Psoas muscle (tissue), 7 donors: ENCODE measurements at regions not wholly inside any gene's neighbourhood (a gene's known extent, or its start where the extent isn't known, plus 50 kb on each side); places are given as distances from the start of the nearest gene placed in this dataset.

Experiments
- ATAC-seq, 4 donors: fragments of 200-7000 bp; cut with Tn5 transposase; one replicate each; pipeline ENCODE4 v1.9.1; 2020; ENCODE audit warnings: moderate library complexity in 3 of 4, mild to moderate bottlenecking in 2 of 4
- DNase-seq, 2 donors: peaks; one replicate each; pipeline ENCODE4 v3.0.0-alpha.2; 2020
- H3K27ac ChIP-seq: fragments of 200-600 bp; one replicate; pipeline ENCODE4 v1.8.0; 2022
- H3K27me3 ChIP-seq, 3 donors: fragments of 200-600 bp in 1 of 3; one replicate each; pipeline versions ENCODE4 v1.6.1 to v1.8.0; 2013 to 2022; ENCODE audit warnings: low read length in 2 of 3, mild to moderate bottlenecking in 2 of 3, moderate library complexity in 1 of 3; ENCODE audit not compliant: insufficient read depth in 3 of 3
- H3K36me3 ChIP-seq, 2 donors: fragments of 200-600 bp in 1 of 2; one replicate each; pipeline versions ENCODE4 v1.6.1 to v1.8.0; 2013 to 2022; ENCODE audit warnings: low read depth in 1 of 2, mild to moderate bottlenecking in 1 of 2, moderate library complexity in 1 of 2; ENCODE audit not compliant: insufficient read depth in 1 of 2
- H3K4me1 ChIP-seq: fragments of 200-600 bp; one replicate; pipeline ENCODE4 v1.8.0; 2022
- H3K4me3 ChIP-seq: fragments of 200-600 bp; one replicate; pipeline ENCODE4 v1.8.0; 2022; ENCODE audit warnings: mild to moderate bottlenecking
- H3K9me3 ChIP-seq: fragments of 200-600 bp; one replicate; pipeline ENCODE4 v1.8.0; 2022
- WGBS, 3 donors: extraction: QIAGEN DNeasy Blood & Tissue Kit; methylation state at CpG; one replicate each; pipeline versions ENCODE4 v1.1.6 to v1.1.7; 2013; 5-methylcytosine and 5-hydroxymethylcytosine counted together
- intact Hi-C, 2 donors: fragments of 100-400 bp; cut with DNase I; formaldehyde crosslinking; loops; one replicate each; pipeline versions ENCODE4 v1.11.0 to v1.14.2; 2022
- TF ChIP-seq, protein P1 (sequence below): fragments of 200-600 bp; IDR thresholded peaks from one replicate; pipeline ENCODE4 v1.8.0; 2022; ENCODE audit warnings: antibody characterized with exemption
- donor health status: healthy with polysubstance abuse.
- donor health status: DM: no; HTN: no; CAD: no; lungs with moderate emphysema.
- donor health status: Bipolar disorder and iron deficiency.
- donor health status: healthy.
- donor health status: DM: yes; HTN: yes; CAD: no.
- donor health status: DM: no; HTN: no; CAD: no.
- donor health status: DM: yes; HTN: yes; CAD: no.

DNA sequence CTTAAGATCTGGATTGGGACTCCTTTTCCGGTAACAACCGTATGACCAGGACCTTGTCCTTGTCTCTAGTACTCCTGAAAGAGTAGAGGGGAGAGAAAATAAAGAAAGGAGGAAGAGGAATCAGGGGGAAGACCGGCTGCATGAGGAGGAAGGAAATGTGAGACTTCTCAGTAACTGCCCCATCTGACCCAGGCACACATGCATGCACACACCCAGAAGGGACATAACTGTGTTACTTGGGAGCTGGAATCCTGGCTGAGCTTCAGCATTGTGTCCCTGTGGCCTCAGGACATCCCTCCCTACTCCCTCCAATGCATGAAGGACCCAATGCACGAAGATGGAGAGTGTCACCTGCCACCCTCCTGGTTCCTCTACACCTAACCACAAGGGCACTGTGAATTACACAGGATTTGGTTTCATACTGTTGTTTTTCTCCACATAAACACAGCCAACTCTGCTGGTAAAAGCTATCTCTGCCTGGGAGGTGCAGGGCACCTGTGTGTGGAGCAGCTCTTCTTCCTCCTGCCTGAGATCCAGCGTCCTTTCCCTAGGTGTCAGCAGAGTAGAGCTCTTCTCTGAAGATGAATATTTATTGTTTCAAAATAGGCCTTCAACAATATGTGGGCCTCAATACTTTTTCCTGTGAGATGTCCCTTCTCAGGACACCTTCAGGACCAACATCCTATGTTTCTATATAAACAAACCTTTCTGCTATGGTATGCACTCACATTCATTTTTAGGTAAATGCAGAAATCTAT lies 574.1 kb upstream of the ID2 start:
- ATAC-seq: no peak
- H3K4me3 ChIP-seq: no peak overlapping the region
- no peaks in the 10 kb centered on the region for H3K4me1 ChIP-seq
- intact Hi-C loops: no loop called here
- H3K36me3 ChIP-seq: no peaks in the 10 kb centered on the region
- DNase-seq: no peak
- H3K9me3 ChIP-seq: no peaks in the 10 kb centered on the region
- TF ChIP-seq, protein P1, sequence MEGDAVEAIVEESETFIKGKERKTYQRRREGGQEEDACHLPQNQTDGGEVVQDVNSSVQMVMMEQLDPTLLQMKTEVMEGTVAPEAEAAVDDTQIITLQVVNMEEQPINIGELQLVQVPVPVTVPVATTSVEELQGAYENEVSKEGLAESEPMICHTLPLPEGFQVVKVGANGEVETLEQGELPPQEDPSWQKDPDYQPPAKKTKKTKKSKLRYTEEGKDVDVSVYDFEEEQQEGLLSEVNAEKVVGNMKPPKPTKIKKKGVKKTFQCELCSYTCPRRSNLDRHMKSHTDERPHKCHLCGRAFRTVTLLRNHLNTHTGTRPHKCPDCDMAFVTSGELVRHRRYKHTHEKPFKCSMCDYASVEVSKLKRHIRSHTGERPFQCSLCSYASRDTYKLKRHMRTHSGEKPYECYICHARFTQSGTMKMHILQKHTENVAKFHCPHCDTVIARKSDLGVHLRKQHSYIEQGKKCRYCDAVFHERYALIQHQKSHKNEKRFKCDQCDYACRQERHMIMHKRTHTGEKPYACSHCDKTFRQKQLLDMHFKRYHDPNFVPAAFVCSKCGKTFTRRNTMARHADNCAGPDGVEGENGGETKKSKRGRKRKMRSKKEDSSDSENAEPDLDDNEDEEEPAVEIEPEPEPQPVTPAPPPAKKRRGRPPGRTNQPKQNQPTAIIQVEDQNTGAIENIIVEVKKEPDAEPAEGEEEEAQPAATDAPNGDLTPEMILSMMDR: no peak
- peaks cover 0 to 2% (median 0%) of the 10 kb centered on the region in 3 donors for H3K27me3 ChIP-seq
- WGBS, 3 donors: 78 to 81% (median 79%) methylated on average over 5 of the region's 5 CpGs
- H3K27ac ChIP-seq: no peak overlapping the region

DNA sequence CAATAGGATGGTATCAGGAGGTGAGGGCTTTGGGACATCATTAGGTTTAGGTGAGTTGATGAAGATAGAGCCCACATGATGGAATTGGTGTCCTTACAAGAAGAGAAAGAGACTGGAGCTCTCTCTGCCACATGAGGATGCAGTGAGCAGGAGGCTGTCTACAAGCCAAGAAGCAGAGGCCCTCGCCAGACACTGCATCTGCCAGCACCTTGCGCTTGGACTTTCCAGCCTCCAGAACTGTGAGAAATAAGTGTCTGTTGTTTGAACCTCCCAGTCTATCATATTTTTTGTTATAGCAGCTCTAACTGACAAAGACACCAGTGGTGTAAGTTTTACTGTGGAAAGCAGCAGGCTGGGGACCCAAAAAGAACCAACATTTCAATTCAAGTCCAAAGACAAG lies 571.1 kb upstream of the ID2 start:
- intact Hi-C loops: no loop called here

DNA sequence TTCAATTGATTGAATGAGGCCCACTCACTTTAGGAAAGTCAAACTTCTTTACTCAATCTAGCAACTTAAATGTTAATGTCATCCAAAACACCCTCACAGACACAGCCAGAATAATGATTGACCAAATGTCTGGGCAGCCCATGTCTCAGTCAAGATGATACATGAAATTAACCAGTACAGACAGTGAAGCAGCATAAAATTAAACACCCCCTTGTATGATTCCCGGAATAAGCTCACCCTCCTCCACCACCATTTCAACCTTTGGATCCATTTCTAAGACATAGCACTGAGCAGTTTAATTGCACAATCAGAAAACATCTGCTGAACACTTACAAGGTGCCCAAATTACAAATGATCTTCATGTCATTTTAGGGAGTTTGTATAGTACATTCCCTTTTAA lies 570.7 kb upstream of the ID2 start:
- intact Hi-C loops: no loop called here
- Histone ChIP-seq H3K4me3 (no peak overlapping the region), H3K27me3 (peaks cover 0 to 2% (median 0%) of the 10 kb centered on the region in 3 donors), H3K36me3 (no peaks in the 10 kb centered on the region), H3K4me1 (no peaks in the 10 kb centered on the region), H3K9me3 (no peaks in the 10 kb centered on the region), H3K27ac (no peak overlapping the region)
- TF ChIP-seq, protein P1: no peak
- DNase-seq: no peak
- WGBS, 3 donors: 81 to 100% (median 90%) methylated on average over 1 of the region's 1 CpG
- ATAC-seq: no peak

More for the DNA sequence above, 571.1 kb upstream of the ID2 start:
- H3K36me3 ChIP-seq: no peaks in the 10 kb centered on the region
- no peak overlapping the region for H3K27ac ChIP-seq
- no peaks in the 10 kb centered on the region for H3K4me1 ChIP-seq
- H3K27me3 ChIP-seq: peaks cover 0 to 2% (median 0%) of the 10 kb centered on the region in 3 donors
- ATAC-seq (no peak), DNase-seq (no peak)
- WGBS, 3 donors: 80 to 96% (median 92%) methylated on average over 2 of the region's 2 CpGs
- TF ChIP-seq, protein P1: no peak
- H3K4me3 ChIP-seq: no peak overlapping the region
- H3K9me3 ChIP-seq: no peaks in the 10 kb centered on the region

DNA sequence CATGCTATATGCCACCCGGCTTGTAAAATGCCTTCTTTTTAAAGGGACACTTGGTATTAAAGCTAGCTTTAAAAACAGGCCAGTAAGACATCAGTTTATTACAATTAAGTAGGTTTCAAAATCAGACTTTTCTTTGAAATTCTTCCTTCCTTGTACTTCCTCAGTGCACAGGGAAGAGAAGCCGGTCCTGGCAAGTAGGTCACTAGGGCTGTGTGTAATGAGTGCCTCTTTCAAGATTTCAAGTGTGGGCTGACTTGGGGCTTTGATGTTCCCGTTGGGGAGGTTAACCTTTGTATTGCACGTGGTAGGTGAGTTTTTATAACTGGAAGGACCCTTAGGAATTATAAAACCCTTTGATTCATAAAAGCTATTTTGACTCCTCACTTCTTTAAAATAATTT lies 566.4 kb upstream of the ID2 start:
- H3K9me3 ChIP-seq: no peaks in the 10 kb centered on the region
- H3K27me3 ChIP-seq: no peaks in the 10 kb centered on the region
- intact Hi-C loops: no loop called here
- WGBS, 3 donors: 79 to 88% (median 84%) methylated on average over 4 of the region's 4 CpGs
- no peak for ATAC-seq
- no peaks in the 10 kb centered on the region for H3K4me1 ChIP-seq
- no peak overlapping the region for H3K27ac ChIP-seq
- DNase-seq: no peak
- H3K36me3 ChIP-seq: no peaks in the 10 kb centered on the region
- no peak overlapping the region for H3K4me3 ChIP-seq
- TF ChIP-seq, protein P1: no peak

DNA sequence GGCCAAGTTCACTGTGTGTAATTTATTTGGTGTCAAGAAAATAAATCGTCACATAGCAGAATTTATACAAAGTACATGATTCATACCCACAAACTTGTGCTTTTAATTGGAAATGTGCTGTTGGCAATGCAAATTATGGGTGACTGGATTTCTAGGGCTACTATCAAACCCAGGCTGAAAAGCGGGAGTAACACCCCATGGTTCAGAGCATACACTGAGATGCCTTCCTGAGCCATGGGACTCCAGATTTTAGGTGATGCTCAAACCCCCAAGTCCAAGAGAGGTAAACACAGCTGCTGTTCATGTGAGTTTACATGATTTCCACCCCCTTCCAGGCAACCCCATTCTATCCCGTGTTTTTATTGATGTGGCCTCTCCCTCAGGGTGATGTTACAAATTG lies 565.9 kb upstream of the ID2 start:
- TF ChIP-seq, protein P1: no peak
- 87 to 88% (median 87%) methylated on average over 3 of the region's 3 CpGs for WGBS, 3 donors
- intact Hi-C loops: no loop called here

More for the DNA sequence above, 565.9 kb upstream of the ID2 start:
- Histone ChIP-seq H3K4me3 (no peak overlapping the region), H3K36me3 (no peaks in the 10 kb centered on the region), H3K27ac (no peak overlapping the region), H3K4me1 (no peaks in the 10 kb centered on the region), H3K27me3 (no peaks in the 10 kb centered on the region), H3K9me3 (no peaks in the 10 kb centered on the region)
- DNase-seq (no peak), ATAC-seq (no peak)
